Panc1 (cell line): ENCODE measurements at regions not wholly inside any gene's neighbourhood (a gene's known extent, or its start where the extent isn't known, plus 50 kb on each side); places are given as distances from the start of the nearest gene placed in this dataset.

ENCODE experiments used
- ATAC-seq: fragments of 200-7000 bp; cut with Tn5 transposase; 2 replicates; pipeline ENCODE4 v1.9.1; 2020; ENCODE audit warnings: mild to moderate bottlenecking, moderate library complexity
- BruUV-seq: library from RNA; stranded (reverse); fragments of 400-500 nt; replicated peaks from 2 replicates; lab custom pipeline; 2021; lab: Mats Ljungman, UMichigan
- CTCF ChIA-PET: fragments of 300-600 bp; sonication (Branson Sonifier 250); formaldehyde crosslinking; loops from one replicate; lab custom pipeline; 2022; ENCODE audit warnings: antibody characterized with exemption; lab: Charles Lee
- POLR2A ChIA-PET: fragments of 300-600 bp; sonication (Branson Sonifier 250); formaldehyde crosslinking; loops from one replicate; lab custom pipeline; 2022; ENCODE audit warnings: antibody characterized with exemption; lab: Charles Lee
- DNase-seq: peaks from one replicate; pipeline ENCODE4 v3.0.0-alpha.2; 2010; ENCODE audit warnings: low read depth, low spot score
- H3K27ac ChIP-seq: 2 replicates; pipeline ENCODE4 v1.5.1; 2011; ENCODE audit warnings: mild to moderate bottlenecking, low read length, inconsistent platforms
- H3K27me3 ChIP-seq: fragments of 200-500 bp; sonication (Bioruptor generic); 2 replicates; pipeline ENCODE4 v1.6.0; 2014; ENCODE audit warnings: low read length, inconsistent platforms; ENCODE audit not compliant: control insufficient read depth, insufficient read depth
- H3K36me3 ChIP-seq: fragments of 200-500 bp; sonication (Bioruptor generic); 2 replicates; pipeline ENCODE4 v1.5.1; 2014; ENCODE audit warnings: inconsistent platforms, mild to moderate bottlenecking, low read length, moderate library complexity; ENCODE audit not compliant: control insufficient read depth, insufficient read depth
- H3K4me1 ChIP-seq: 2 replicates; pipeline ENCODE4 v1.5.1; 2011; ENCODE audit warnings: inconsistent platforms, mild to moderate bottlenecking, low read length, moderate library complexity; ENCODE audit not compliant: control insufficient read depth, insufficient read depth
- H3K4me3 ChIP-seq, 2 experiments: 2 replicates each; pipeline ENCODE4 v1.5.1; 2011 to 2012; ENCODE audit warnings: low read depth in 2 of 2, low read length in 2 of 2, mild to moderate bottlenecking in 2 of 2, inconsistent platforms in 1 of 2, moderate library complexity in 1 of 2
- H3K9me3 ChIP-seq: fragments of 200-500 bp; sonication (Bioruptor generic); 2 replicates; pipeline ENCODE4 v1.5.1; 2014; ENCODE audit warnings: low read depth, mild to moderate bottlenecking, inconsistent platforms, low read length, moderate library complexity; ENCODE audit not compliant: control insufficient read depth, insufficient read depth
- POLR2AphosphoS5 ChIP-seq: IDR thresholded peaks from 2 replicates; pipeline ENCODE4 v1.6.1; 2012; ENCODE audit warnings: mild to moderate bottlenecking, low read depth, low read length, moderate library complexity
- SIN3A ChIP-seq: IDR thresholded peaks from 2 replicates; pipeline ENCODE4 v1.6.1; 2012; ENCODE audit warnings: low read depth, mild to moderate bottlenecking, low read length, moderate library complexity, borderline replicate concordance; ENCODE audit not compliant: insufficient read depth
- TCF7L2 ChIP-seq: IDR thresholded peaks from 2 replicates; pipeline ENCODE4 v1.6.1; 2011; ENCODE audit warnings: mild to moderate bottlenecking, low read depth, low read length, inconsistent platforms
- in situ Hi-C: cut with HindIII; loops from 2 replicates; pipeline ENCODE4 v1.10.0; 2016; ENCODE audit warnings: low sequenced_read_pairs, low pct_unique_long_range_greater_than_20kb
- intact Hi-C: fragments of 100-400 bp; cut with micrococcal nuclease; formaldehyde crosslinking; loops from one replicate; pipeline ENCODE4 v1.10.0; 2022; ENCODE audit not compliant: unreplicated experiment
- TF ChIP-seq, protein P1 (sequence below): fragments of 450-650 bp; IDR thresholded peaks from 2 replicates; pipeline ENCODE4 v1.5.1; 2017; ENCODE audit warnings: mild to moderate bottlenecking
- TF ChIP-seq, protein P2 (sequence below), 2 experiments: IDR thresholded peaks; 2 replicates each; pipeline ENCODE4 v1.6.1; 2011 to 2012; ENCODE audit warnings: low read depth in 2 of 2, control low read depth in 1 of 2, low read length in 1 of 2, mild to moderate bottlenecking in 1 of 2, moderate library complexity in 1 of 2; ENCODE audit not compliant: insufficient read depth in 1 of 2

DNA sequence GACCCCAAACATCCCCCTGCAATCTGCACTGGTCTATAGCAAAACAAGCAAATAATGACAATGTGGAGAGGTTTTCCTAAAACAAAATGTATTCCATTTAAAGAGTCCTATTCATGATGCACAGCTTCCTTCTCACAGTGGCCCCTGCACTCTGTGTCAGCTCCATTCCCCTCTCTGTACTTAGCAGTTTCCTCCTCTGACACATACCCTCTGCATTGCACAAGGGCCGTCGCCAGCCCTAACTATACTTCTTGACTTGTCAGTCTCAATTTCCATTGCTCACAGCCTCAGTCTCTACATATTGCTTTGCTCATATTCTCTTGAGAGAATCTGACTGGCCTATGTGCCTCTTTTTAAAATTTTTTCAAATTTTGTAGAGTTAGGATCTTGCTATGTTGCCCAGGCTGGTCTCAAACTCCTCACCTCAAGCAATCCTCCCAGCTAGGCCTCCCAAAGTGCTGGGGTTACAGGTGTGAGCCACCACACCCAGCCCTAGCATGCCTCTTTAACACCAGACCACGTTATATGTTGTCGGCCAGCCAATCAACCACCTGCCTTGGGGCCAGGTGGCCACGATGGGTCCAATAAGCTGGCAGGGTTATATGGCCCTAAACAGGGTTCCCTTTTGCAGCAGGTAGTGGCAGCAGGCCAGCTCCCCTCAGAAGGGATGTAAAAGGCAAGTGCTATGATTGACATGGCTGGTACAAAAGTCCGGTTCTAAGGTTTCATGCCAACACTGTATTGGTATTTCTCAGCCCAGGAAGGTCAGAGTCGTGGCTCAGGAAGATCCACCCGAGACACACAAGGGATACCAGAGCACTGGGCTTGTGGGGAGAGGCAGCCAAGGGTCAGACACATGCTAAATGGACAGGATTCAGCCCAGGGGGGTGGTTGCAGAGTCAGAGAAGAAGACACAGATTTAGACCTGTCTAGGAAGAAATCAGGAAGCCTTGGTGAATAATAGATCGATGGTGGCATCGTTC lies 59.0 kb upstream of the SMAD3 start:
- H3K27ac ChIP-seq, result peak overlapping the region; percentile 19
- no peaks in the 10 kb centered on the region for H3K9me3 ChIP-seq
- CTCF ChIA-PET, result no interaction called here
- intact Hi-C loops, result no loop called here
- no peak for DNase-seq
- no peak for ATAC-seq
- H3K4me3 ChIP-seq, result no peak overlapping the region
- BruUV-seq, result no TSS peak
- TF ChIP-seq TCF7L2 (no peak), SIN3A (no peak), POLR2AphosphoS5 (no peak)
- TF ChIP-seq, protein P1, sequence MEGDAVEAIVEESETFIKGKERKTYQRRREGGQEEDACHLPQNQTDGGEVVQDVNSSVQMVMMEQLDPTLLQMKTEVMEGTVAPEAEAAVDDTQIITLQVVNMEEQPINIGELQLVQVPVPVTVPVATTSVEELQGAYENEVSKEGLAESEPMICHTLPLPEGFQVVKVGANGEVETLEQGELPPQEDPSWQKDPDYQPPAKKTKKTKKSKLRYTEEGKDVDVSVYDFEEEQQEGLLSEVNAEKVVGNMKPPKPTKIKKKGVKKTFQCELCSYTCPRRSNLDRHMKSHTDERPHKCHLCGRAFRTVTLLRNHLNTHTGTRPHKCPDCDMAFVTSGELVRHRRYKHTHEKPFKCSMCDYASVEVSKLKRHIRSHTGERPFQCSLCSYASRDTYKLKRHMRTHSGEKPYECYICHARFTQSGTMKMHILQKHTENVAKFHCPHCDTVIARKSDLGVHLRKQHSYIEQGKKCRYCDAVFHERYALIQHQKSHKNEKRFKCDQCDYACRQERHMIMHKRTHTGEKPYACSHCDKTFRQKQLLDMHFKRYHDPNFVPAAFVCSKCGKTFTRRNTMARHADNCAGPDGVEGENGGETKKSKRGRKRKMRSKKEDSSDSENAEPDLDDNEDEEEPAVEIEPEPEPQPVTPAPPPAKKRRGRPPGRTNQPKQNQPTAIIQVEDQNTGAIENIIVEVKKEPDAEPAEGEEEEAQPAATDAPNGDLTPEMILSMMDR, result no peak
- TF ChIP-seq, protein P2, sequence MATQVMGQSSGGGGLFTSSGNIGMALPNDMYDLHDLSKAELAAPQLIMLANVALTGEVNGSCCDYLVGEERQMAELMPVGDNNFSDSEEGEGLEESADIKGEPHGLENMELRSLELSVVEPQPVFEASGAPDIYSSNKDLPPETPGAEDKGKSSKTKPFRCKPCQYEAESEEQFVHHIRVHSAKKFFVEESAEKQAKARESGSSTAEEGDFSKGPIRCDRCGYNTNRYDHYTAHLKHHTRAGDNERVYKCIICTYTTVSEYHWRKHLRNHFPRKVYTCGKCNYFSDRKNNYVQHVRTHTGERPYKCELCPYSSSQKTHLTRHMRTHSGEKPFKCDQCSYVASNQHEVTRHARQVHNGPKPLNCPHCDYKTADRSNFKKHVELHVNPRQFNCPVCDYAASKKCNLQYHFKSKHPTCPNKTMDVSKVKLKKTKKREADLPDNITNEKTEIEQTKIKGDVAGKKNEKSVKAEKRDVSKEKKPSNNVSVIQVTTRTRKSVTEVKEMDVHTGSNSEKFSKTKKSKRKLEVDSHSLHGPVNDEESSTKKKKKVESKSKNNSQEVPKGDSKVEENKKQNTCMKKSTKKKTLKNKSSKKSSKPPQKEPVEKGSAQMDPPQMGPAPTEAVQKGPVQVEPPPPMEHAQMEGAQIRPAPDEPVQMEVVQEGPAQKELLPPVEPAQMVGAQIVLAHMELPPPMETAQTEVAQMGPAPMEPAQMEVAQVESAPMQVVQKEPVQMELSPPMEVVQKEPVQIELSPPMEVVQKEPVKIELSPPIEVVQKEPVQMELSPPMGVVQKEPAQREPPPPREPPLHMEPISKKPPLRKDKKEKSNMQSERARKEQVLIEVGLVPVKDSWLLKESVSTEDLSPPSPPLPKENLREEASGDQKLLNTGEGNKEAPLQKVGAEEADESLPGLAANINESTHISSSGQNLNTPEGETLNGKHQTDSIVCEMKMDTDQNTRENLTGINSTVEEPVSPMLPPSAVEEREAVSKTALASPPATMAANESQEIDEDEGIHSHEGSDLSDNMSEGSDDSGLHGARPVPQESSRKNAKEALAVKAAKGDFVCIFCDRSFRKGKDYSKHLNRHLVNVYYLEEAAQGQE (IDR thresholded peaks at IDR 0.05; ENCODE audit: insufficient read depth in 1 of 2, low read depth in 2 of 2, low read length in 1 of 2), result no peak
- POLR2A ChIA-PET, result interaction anchor here (0.6 kb wide), 1 partner anchor 73 kb away, joined by 3 read pairs; no protein-coding TSS in a partner anchor
- no peaks in the 10 kb centered on the region for H3K36me3 ChIP-seq
- H3K4me1 ChIP-seq, result peaks cover 10% of the 10 kb centered on the region
- no peaks in the 10 kb centered on the region for H3K27me3 ChIP-seq
- in situ Hi-C loops, result no loop called here

DNA sequence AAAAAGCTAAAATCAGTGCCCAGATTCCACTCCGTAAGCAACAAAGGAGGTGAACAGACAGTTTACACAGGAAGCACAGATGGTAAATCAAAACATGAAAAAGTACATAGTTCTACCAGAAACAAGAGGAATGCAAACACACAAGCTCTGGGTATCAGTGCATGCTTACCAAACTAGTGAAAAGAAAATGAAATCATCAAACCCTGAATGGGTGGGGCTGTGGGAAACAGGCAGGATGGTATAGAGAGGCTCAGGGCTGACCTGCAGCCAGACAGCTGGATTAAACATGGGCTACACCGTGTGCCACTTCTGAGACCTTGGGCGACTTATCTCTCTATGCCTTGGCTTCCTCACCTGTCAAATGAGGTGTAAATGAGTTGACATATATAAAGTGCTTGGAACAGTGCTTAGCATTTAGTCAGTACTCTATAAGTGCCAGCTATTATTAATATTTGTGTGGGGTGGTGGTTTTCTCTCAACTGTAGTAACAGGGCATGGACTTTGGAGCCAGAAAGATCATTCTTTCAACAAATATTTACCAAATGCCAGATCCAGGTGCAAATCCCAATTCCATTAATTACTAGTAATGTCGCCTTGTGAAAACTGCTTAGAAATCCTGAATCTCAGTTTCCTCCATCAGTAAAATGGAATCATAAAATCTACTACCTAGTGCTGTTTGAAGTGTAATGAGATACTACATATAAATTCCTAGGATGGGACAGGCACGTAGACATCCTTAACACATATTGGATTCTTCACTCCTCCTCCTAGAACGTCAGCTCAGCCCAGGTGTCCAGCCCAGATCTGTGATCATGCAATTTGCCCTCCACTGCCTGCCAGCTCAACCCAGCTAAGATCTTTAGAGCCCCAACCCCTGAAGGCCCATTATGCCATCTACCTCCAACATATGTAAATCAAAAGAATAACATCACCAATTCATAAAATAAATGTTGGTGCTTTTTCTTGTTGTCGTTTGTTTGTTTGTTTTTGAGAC lies 55.5 kb upstream of the SMAD3 start:
- CTCF ChIA-PET, result interaction anchor here (0.7 kb wide), 1 partner anchor 38 kb away, joined by 3 read pairs; no protein-coding TSS in a partner anchor
- Histone ChIP-seq H3K4me3 (no peak overlapping the region), H3K9me3 (no peaks in the 10 kb centered on the region), H3K36me3 (no peaks in the 10 kb centered on the region), H3K27me3 (no peaks in the 10 kb centered on the region), H3K27ac (no peak overlapping the region), H3K4me1 (peaks cover 16% of the 10 kb centered on the region)
- POLR2A ChIA-PET, result interaction anchor here (0.7 kb wide), 1 partner anchor 414 kb away, joined by 5 read pairs; no protein-coding TSS in a partner anchor
- BruUV-seq, result no TSS peak
- ATAC-seq, result no peak
- intact Hi-C loops, result no loop called here
- in situ Hi-C loops, result no loop called here
- DNase-seq, result no peak
- no peak for TF ChIP-seq POLR2AphosphoS5
- TF ChIP-seq, protein P2 (IDR thresholded peaks at IDR 0.05; ENCODE audit: insufficient read depth in 1 of 2, low read depth in 2 of 2, low read length in 1 of 2), result no peak
- TF ChIP-seq, protein P1, result no peak
- no peak for TF ChIP-seq SIN3A
- TF ChIP-seq TCF7L2, result no peak
